Endodermal cell (in vitro differentiated cells): ENCODE measurements at regions not wholly inside any gene's neighbourhood (a gene's known extent, or its start where the extent isn't known, plus 50 kb on each side); places are given as distances from the start of the nearest gene placed in this dataset.

ENCODE experiments used
- DNase-seq: peaks from one replicate; pipeline ENCODE4 v3.0.0-alpha.2; 2017
- H3K27ac ChIP-seq: 2 replicates; pipeline ENCODE4 v1.5.1; 2013; ENCODE audit warnings: mild to moderate bottlenecking, low read depth, low read length, moderate library complexity
- H3K27me3 ChIP-seq: 2 replicates; pipeline ENCODE4 v1.6.1; 2013; ENCODE audit warnings: mild to moderate bottlenecking, low read length, moderate library complexity; ENCODE audit not compliant: insufficient read depth, control insufficient read depth, poor library complexity, severe bottlenecking
- H3K36me3 ChIP-seq: 2 replicates; pipeline ENCODE4 v1.7.0; 2013; ENCODE audit warnings: mild to moderate bottlenecking, low read length, moderate library complexity; ENCODE audit not compliant: control insufficient read depth, insufficient read depth
- H3K4me1 ChIP-seq: one replicate; pipeline ENCODE4 v1.7.0; 2013; ENCODE audit warnings: low read length; ENCODE audit not compliant: control insufficient read depth, insufficient read depth
- H3K4me3 ChIP-seq: 2 replicates; pipeline ENCODE4 v1.5.1; 2013; ENCODE audit warnings: mild to moderate bottlenecking, low read length, moderate library complexity
- H3K9ac ChIP-seq: 2 replicates; pipeline ENCODE4 v1.6.1; 2013; ENCODE audit warnings: mild to moderate bottlenecking, low read length, moderate library complexity; ENCODE audit not compliant: poor library complexity, severe bottlenecking; ENCODE audit errors: extremely low read depth
- H3K9me3 ChIP-seq: 2 replicates; pipeline ENCODE4 v1.6.1; 2013; ENCODE audit warnings: mild to moderate bottlenecking, low read length, moderate library complexity; ENCODE audit not compliant: control insufficient read depth
- H3K27ac Mint-ChIP-seq: 2 replicates; pipeline ENCODE4 v1.8.0; 2020; ENCODE audit warnings: mixed read lengths
- H3K27me3 Mint-ChIP-seq: 2 replicates; pipeline ENCODE4 v1.8.0; 2021; ENCODE audit warnings: mild to moderate bottlenecking, mixed read lengths; ENCODE audit not compliant: insufficient read depth
- H3K36me3 Mint-ChIP-seq: 2 replicates; pipeline ENCODE4 v1.8.0; 2020; ENCODE audit warnings: low read depth, mixed read lengths
- H3K4me1 Mint-ChIP-seq: 2 replicates; pipeline ENCODE4 v1.8.0; 2020; ENCODE audit warnings: mixed read lengths
- H3K4me3 Mint-ChIP-seq: 2 replicates; pipeline ENCODE4 v1.8.0; 2020; ENCODE audit warnings: mild to moderate bottlenecking, moderate library complexity, mixed read lengths
- H3K9me3 Mint-ChIP-seq: 2 replicates; pipeline ENCODE4 v1.8.0; 2020; ENCODE audit warnings: mild to moderate bottlenecking, mixed read lengths
- TF ChIP-seq, protein P1 (sequence below): fragments of 200-600 bp; sonication (generic); conservative IDR thresholded peaks from 2 replicates; pipeline ENCODE4 v1.5.0; 2021; ENCODE audit warnings: antibody characterized with exemption, mild to moderate bottlenecking

DNA sequence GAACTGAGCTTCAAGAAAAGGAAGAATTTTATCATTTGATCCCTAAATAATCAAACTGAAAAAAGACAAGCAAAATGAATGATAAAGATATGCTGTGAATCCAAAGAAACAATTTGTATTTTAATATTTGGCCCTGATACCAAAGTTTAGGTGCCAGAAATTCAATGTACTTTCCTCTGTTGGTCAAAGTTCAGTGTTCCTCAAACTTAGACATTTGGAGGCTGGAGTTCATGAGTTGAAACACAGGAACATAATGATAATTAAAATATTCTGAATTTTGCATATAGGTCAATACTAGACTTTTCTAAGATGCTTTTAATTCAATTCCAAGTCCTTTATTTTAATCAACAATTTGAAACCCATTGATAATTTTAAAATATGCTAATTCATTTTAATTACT lies 1007.7 kb upstream of the ATXN7L3B start:
- no peak overlapping the region for H3K27ac ChIP-seq
- TF ChIP-seq, protein P1, sequence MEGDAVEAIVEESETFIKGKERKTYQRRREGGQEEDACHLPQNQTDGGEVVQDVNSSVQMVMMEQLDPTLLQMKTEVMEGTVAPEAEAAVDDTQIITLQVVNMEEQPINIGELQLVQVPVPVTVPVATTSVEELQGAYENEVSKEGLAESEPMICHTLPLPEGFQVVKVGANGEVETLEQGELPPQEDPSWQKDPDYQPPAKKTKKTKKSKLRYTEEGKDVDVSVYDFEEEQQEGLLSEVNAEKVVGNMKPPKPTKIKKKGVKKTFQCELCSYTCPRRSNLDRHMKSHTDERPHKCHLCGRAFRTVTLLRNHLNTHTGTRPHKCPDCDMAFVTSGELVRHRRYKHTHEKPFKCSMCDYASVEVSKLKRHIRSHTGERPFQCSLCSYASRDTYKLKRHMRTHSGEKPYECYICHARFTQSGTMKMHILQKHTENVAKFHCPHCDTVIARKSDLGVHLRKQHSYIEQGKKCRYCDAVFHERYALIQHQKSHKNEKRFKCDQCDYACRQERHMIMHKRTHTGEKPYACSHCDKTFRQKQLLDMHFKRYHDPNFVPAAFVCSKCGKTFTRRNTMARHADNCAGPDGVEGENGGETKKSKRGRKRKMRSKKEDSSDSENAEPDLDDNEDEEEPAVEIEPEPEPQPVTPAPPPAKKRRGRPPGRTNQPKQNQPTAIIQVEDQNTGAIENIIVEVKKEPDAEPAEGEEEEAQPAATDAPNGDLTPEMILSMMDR: no peak
- no peaks in the 10 kb centered on the region for H3K36me3 ChIP-seq
- no peak for DNase-seq
- H3K9me3 ChIP-seq: no peaks in the 10 kb centered on the region
- H3K4me3 Mint-ChIP-seq: no peak overlapping the region
- H3K4me1 Mint-ChIP-seq: peaks cover 14% of the 10 kb centered on the region
- no peak overlapping the region for H3K4me3 ChIP-seq
- H3K27me3 ChIP-seq: no peaks in the 10 kb centered on the region
- H3K4me1 ChIP-seq: no peaks in the 10 kb centered on the region
- no peak overlapping the region for H3K9ac ChIP-seq
- no peaks in the 10 kb centered on the region for H3K27me3 Mint-ChIP-seq
- H3K36me3 Mint-ChIP-seq: no peaks in the 10 kb centered on the region
- H3K27ac Mint-ChIP-seq: no peak overlapping the region
- H3K9me3 Mint-ChIP-seq: peaks cover 8% of the 10 kb centered on the region

DNA sequence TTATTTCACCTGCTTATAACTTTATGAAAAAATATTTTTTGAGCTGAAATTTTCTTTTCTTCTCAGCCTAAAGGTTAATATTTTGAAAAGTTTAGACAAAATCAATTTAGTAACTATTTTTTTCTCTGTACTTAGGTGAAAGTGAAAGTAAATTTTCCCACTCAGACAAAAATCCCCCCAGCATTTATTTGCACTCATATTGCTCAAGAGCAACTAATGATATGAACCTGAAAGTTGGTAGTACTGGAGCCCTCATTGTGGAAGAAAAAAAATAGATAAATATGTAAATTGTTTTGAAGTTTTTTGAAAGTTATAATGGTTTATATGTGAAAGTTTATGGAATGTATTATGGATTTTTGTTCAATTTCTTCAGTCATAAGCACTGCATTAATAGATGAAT lies 1005.9 kb upstream of the ATXN7L3B start:
- H3K9ac ChIP-seq: no peak overlapping the region
- peaks cover 2% of the 10 kb centered on the region for H3K4me1 ChIP-seq
- H3K4me3 Mint-ChIP-seq: no peak overlapping the region
- no peak overlapping the region for H3K4me3 ChIP-seq
- H3K27me3 Mint-ChIP-seq: no peaks in the 10 kb centered on the region
- H3K9me3 Mint-ChIP-seq: peaks cover 7% of the 10 kb centered on the region
- H3K4me1 Mint-ChIP-seq: peaks cover 14% of the 10 kb centered on the region
- TF ChIP-seq, protein P1: no peak
- H3K36me3 Mint-ChIP-seq: no peaks in the 10 kb centered on the region
- DNase-seq: no peak
- no peaks in the 10 kb centered on the region for H3K36me3 ChIP-seq
- no peak overlapping the region for H3K27ac ChIP-seq
- no peaks in the 10 kb centered on the region for H3K27me3 ChIP-seq
- H3K27ac Mint-ChIP-seq: no peak overlapping the region
- H3K9me3 ChIP-seq: no peaks in the 10 kb centered on the region

DNA sequence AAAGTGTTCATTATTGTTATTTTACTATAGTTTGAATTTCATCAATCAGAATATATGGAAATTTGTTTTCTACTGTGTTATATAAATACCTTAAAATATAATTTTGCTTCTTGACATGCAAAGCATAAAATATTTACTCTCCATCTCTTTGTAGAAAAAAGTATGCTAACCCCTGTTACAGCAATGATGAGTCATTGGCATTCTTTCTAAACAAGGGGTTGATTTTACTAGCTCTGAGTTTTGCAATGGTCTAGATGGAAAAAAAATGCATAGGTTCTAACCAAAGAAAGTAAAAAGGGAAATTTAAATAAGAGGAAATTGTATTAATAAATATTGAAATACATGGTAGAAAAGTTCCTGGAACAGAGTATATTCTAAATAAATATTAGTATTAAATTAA lies 990.2 kb upstream of the ATXN7L3B start:
- Histone ChIP-seq H3K4me3 (no peak overlapping the region), H3K27me3 (no peaks in the 10 kb centered on the region), H3K36me3 (no peaks in the 10 kb centered on the region), H3K9ac (no peak overlapping the region), H3K27ac (no peak overlapping the region), H3K9me3 (no peaks in the 10 kb centered on the region), H3K4me1 (no peaks in the 10 kb centered on the region)
- Mint-ChIP-seq H3K27ac (no peak overlapping the region), H3K36me3 (no peaks in the 10 kb centered on the region), H3K4me3 (no peak overlapping the region), H3K27me3 (no peaks in the 10 kb centered on the region), H3K4me1 (no peaks in the 10 kb centered on the region), H3K9me3 (no peaks in the 10 kb centered on the region)
- TF ChIP-seq, protein P1: no peak
- no peak for DNase-seq
